ENCODE measurements at regions not wholly inside any gene's neighbourhood (a gene's known extent, or its start where the extent isn't known, plus 50 kb on each side); places are given as distances from the start of the nearest gene placed in this dataset.

GRCh38 chr13:32893176-32893575 is 123.0 kb upstream of the KL start:
- Histone ChIP-seq H3K9me2 (ENCODE audit: insufficient read depth) (no peaks in the 10 kb centered on the region), H3K36me3 (ENCODE audit: low read depth) (no peaks in the 10 kb centered on the region), H3K4me2 (no peak overlapping the region), H3F3A (ENCODE audit: insufficient read depth, low read depth) (peaks cover 11% of the 10 kb centered on the region), H3K27me3 (ENCODE audit: insufficient read depth, low read depth) (no peaks in the 10 kb centered on the region), H3K79me2 (ENCODE audit: low read depth) (no peaks in the 10 kb centered on the region), H4K20me1 (ENCODE audit: insufficient read depth) (no peaks in the 10 kb centered on the region), H2AFZ (no peak overlapping the region), H3K4me3 (no peak overlapping the region), H3K9me3 (ENCODE audit: insufficient read depth, low read depth) (peaks cover 13% of the 10 kb centered on the region), H3K4me1 (replicated peaks; ENCODE audit: insufficient read depth) (peaks cover 33% of the 10 kb centered on the region), H3K27ac (no peak overlapping the region)
- BruUV-seq (replicated peaks): no TSS peak
- no peak for TF ChIP-seq EZH2 (IDR thresholded peaks at IDR 0.05; ENCODE audit: low read depth)
- TF ChIP-seq, protein P1, sequence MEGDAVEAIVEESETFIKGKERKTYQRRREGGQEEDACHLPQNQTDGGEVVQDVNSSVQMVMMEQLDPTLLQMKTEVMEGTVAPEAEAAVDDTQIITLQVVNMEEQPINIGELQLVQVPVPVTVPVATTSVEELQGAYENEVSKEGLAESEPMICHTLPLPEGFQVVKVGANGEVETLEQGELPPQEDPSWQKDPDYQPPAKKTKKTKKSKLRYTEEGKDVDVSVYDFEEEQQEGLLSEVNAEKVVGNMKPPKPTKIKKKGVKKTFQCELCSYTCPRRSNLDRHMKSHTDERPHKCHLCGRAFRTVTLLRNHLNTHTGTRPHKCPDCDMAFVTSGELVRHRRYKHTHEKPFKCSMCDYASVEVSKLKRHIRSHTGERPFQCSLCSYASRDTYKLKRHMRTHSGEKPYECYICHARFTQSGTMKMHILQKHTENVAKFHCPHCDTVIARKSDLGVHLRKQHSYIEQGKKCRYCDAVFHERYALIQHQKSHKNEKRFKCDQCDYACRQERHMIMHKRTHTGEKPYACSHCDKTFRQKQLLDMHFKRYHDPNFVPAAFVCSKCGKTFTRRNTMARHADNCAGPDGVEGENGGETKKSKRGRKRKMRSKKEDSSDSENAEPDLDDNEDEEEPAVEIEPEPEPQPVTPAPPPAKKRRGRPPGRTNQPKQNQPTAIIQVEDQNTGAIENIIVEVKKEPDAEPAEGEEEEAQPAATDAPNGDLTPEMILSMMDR (conservative IDR thresholded peaks at IDR 0.05): no peak
- POLR2A ChIA-PET (ENCODE audit: unreplicated experiment): no interaction called here
- CTCF ChIA-PET: no interaction called here
- intact Hi-C loops (cut with micrococcal nuclease; ENCODE audit: unreplicated experiment): no loop called here
- DNase-seq: peak in 1 of 2 experiments; percentile 20

DNA sequence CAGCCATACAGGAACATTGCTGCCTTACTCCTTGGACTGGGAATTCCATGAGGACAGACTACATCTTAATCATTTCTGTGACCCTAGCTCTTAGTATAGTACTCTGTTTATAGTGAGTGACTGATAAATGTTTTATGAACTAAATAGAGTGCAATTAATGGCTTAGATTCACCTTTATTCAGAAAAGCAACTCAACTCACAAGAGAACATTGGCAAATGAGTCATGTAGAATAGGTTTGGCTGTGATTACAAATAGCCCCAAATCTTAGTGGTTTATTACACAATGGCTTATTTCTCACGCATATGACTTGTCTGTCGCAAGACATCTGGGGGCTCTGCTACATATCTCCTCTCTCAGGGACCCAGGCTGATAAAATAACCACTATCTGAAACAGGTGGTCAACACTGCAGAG is 121.6 kb upstream of the KL start:
- H3K27ac ChIP-seq: peak overlapping the region; percentile 59
- no peaks in the 10 kb centered on the region for H3K9me2 ChIP-seq (ENCODE audit: insufficient read depth)
- H3K79me2 ChIP-seq (ENCODE audit: low read depth): no peaks in the 10 kb centered on the region
- no peak for TF ChIP-seq EZH2 (IDR thresholded peaks at IDR 0.05; ENCODE audit: low read depth)
- TF ChIP-seq, protein P1 (conservative IDR thresholded peaks at IDR 0.05): no peak
- H3K4me3 ChIP-seq: no peak overlapping the region
- no peaks in the 10 kb centered on the region for H3K27me3 ChIP-seq (ENCODE audit: insufficient read depth, low read depth)
- POLR2A ChIA-PET (ENCODE audit: unreplicated experiment): no interaction called here
- H3K4me2 ChIP-seq: peak overlapping the region; percentile 9
- intact Hi-C loops (cut with micrococcal nuclease; ENCODE audit: unreplicated experiment): no loop called here
- DNase-seq: peak in 1 of 2 experiments; percentile 84
- peaks cover 7% of the 10 kb centered on the region; the same call in 1 of the 2 replicates for H3K9me3 ChIP-seq (ENCODE audit: insufficient read depth, low read depth)
- H3K4me1 ChIP-seq (replicated peaks; ENCODE audit: insufficient read depth): peaks cover 31% of the 10 kb centered on the region
- no peak overlapping the region for H2AFZ ChIP-seq
- no TSS peak for BruUV-seq (replicated peaks)
- CTCF ChIA-PET: no interaction called here
- H4K20me1 ChIP-seq (ENCODE audit: insufficient read depth): no peaks in the 10 kb centered on the region
- H3K36me3 ChIP-seq (ENCODE audit: low read depth): no peaks in the 10 kb centered on the region
- H3F3A ChIP-seq (ENCODE audit: insufficient read depth, low read depth): peaks cover 11% of the 10 kb centered on the region

DNA sequence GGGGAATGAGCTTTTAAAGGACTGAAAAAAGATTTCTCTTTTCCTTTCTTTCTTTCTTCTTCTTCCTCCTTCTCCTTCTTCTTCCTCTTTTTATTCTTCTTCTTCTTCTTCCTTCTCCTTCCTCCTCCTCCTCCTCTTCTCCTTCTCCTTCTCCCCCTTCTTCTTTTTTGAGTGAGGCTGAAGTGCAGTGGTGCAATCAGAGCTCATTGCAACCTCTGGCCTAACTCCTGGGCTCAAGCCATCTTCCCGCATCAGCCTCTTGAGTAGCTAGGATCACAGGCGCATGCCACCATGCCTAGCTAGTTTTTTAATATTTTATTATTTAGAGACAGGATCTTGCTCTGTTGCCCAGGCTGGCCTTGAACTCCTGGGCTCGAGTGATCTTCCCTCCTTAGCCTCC is 120.9 kb upstream of the KL start:
- no peak overlapping the region for H2AFZ ChIP-seq
- H4K20me1 ChIP-seq (ENCODE audit: insufficient read depth): no peaks in the 10 kb centered on the region
- peaks cover 26% of the 10 kb centered on the region for H3K4me1 ChIP-seq (replicated peaks; ENCODE audit: insufficient read depth)
- H3K27ac ChIP-seq: peak overlapping the region; percentile 59
- peak in 1 of 2 experiments; percentile 11 for DNase-seq
- peaks cover 11% of the 10 kb centered on the region for H3F3A ChIP-seq (ENCODE audit: insufficient read depth, low read depth)
- ChIA-PET POLR2A (ENCODE audit: unreplicated experiment) (no interaction called here), CTCF (no interaction called here)
- TF ChIP-seq EZH2 (IDR thresholded peaks at IDR 0.05; ENCODE audit: low read depth): no peak
- TF ChIP-seq, protein P1 (conservative IDR thresholded peaks at IDR 0.05): no peak
- intact Hi-C loops (cut with micrococcal nuclease; ENCODE audit: unreplicated experiment): no loop called here
- no peaks in the 10 kb centered on the region for H3K79me2 ChIP-seq (ENCODE audit: low read depth)
- H3K4me2 ChIP-seq: peak overlapping the region; percentile 9; the same call in 1 of the 2 replicates
- BruUV-seq (replicated peaks): no TSS peak
- no peaks in the 10 kb centered on the region for H3K27me3 ChIP-seq (ENCODE audit: insufficient read depth, low read depth)
- no peak overlapping the region for H3K4me3 ChIP-seq
- H3K36me3 ChIP-seq (ENCODE audit: low read depth): no peaks in the 10 kb centered on the region
- peaks cover 7% of the 10 kb centered on the region; the same call in 1 of the 2 replicates for H3K9me3 ChIP-seq (ENCODE audit: insufficient read depth, low read depth)
- H3K9me2 ChIP-seq (ENCODE audit: insufficient read depth): no peaks in the 10 kb centered on the region
